ENCODE measurements at regions not wholly inside any gene's neighbourhood (a gene's known extent, or its start where the extent isn't known, plus 50 kb on each side); places are given as distances from the start of the nearest gene placed in this dataset.

- Mint-ChIP-seq H3K9me3 (ENCODE audit: unreplicated experiment) (no peaks in the 10 kb centered on the region), H3K36me3 (ENCODE audit: unreplicated experiment) (no peaks in the 10 kb centered on the region), H3K4me3 (ENCODE audit: unreplicated experiment) (no peak overlapping the region), H3K27ac (ENCODE audit: unreplicated experiment) (no peak overlapping the region), H3K4me1 (ENCODE audit: unreplicated experiment) (no peaks in the 10 kb centered on the region), H3K27me3 (ENCODE audit: unreplicated experiment) (peaks cover 10% of the 10 kb centered on the region)
- no peak for DNase-seq (ENCODE audit: extremely low spot score, unreplicated experiment)
- TF ChIP-seq CTCF (IDR thresholded peaks at IDR 0.05), result no peak
These were observed 270.6 kb downstream of the PCDH20 start for GRCh38 chr13:61144834-61145593.

GRCh38 chr13:61144301-61144700, 271.3 kb downstream of the PCDH20 start:
- H3K27me3 Mint-ChIP-seq (ENCODE audit: unreplicated experiment), result peaks cover 11% of the 10 kb centered on the region
- H3K4me1 Mint-ChIP-seq (ENCODE audit: unreplicated experiment), result no peaks in the 10 kb centered on the region
- no peak for DNase-seq (ENCODE audit: extremely low spot score, unreplicated experiment)
- no peak overlapping the region for H3K4me3 Mint-ChIP-seq (ENCODE audit: unreplicated experiment)
- TF ChIP-seq CTCF (IDR thresholded peaks at IDR 0.05), result no peak
- no peaks in the 10 kb centered on the region for H3K36me3 Mint-ChIP-seq (ENCODE audit: unreplicated experiment)
- H3K9me3 Mint-ChIP-seq (ENCODE audit: unreplicated experiment), result no peaks in the 10 kb centered on the region
- H3K27ac Mint-ChIP-seq (ENCODE audit: unreplicated experiment), result no peak overlapping the region

- no peaks in the 10 kb centered on the region for H3K4me1 Mint-ChIP-seq (ENCODE audit: unreplicated experiment)
- H3K9me3 Mint-ChIP-seq (ENCODE audit: unreplicated experiment), result no peaks in the 10 kb centered on the region
- DNase-seq (ENCODE audit: extremely low spot score, unreplicated experiment), result no peak
- H3K4me3 Mint-ChIP-seq (ENCODE audit: unreplicated experiment), result no peak overlapping the region
- TF ChIP-seq CTCF (IDR thresholded peaks at IDR 0.05), result no peak
- H3K36me3 Mint-ChIP-seq (ENCODE audit: unreplicated experiment), result no peaks in the 10 kb centered on the region
- no peak overlapping the region for H3K27ac Mint-ChIP-seq (ENCODE audit: unreplicated experiment)
- peaks cover 13% of the 10 kb centered on the region for H3K27me3 Mint-ChIP-seq (ENCODE audit: unreplicated experiment)
These were observed 273.1 kb downstream of the PCDH20 start for GRCh38 chr13:61142506-61142905.

- no peak for TF ChIP-seq CTCF (IDR thresholded peaks at IDR 0.05)
- Mint-ChIP-seq H3K9me3 (ENCODE audit: unreplicated experiment) (no peaks in the 10 kb centered on the region), H3K4me3 (ENCODE audit: unreplicated experiment) (no peak overlapping the region), H3K27me3 (ENCODE audit: unreplicated experiment) (peaks cover 13% of the 10 kb centered on the region), H3K36me3 (ENCODE audit: unreplicated experiment) (no peaks in the 10 kb centered on the region), H3K4me1 (ENCODE audit: unreplicated experiment) (no peaks in the 10 kb centered on the region), H3K27ac (ENCODE audit: unreplicated experiment) (no peak overlapping the region)
- DNase-seq (ENCODE audit: extremely low spot score, unreplicated experiment), result no peak
These were observed 276.8 kb downstream of the PCDH20 start for GRCh38 chr13:61138857-61139256.

- Mint-ChIP-seq H3K27ac (ENCODE audit: unreplicated experiment) (no peak overlapping the region), H3K9me3 (ENCODE audit: unreplicated experiment) (no peaks in the 10 kb centered on the region), H3K4me3 (ENCODE audit: unreplicated experiment) (no peak overlapping the region), H3K27me3 (ENCODE audit: unreplicated experiment) (peaks cover 3% of the 10 kb centered on the region), H3K36me3 (ENCODE audit: unreplicated experiment) (no peaks in the 10 kb centered on the region), H3K4me1 (ENCODE audit: unreplicated experiment) (no peaks in the 10 kb centered on the region)
- no peak for DNase-seq (ENCODE audit: extremely low spot score, unreplicated experiment)
- TF ChIP-seq CTCF (IDR thresholded peaks at IDR 0.05), result no peak
These were observed 279.1 kb downstream of the PCDH20 start for GRCh38 chr13:61136515-61136914.

Data from osteocyte (in vitro differentiated cells).